IMR-90 (cell line): ENCODE measurements at regions not wholly inside any gene's neighbourhood (a gene's known extent, or its start where the extent isn't known, plus 50 kb on each side); places are given as distances from the start of the nearest gene placed in this dataset.

Source experiments
- ATAC-seq: fragments of 200-7000 bp; cut with Tn5 transposase; 2 replicates; pipeline ENCODE4 v1.9.1; 2020; ENCODE audit warnings: low read depth, mild to moderate bottlenecking, moderate library complexity
- BruUV-seq: library from RNA; stranded (reverse); fragments of 400-500 nt; replicated peaks from 2 replicates; lab custom pipeline; 2021; lab: Mats Ljungman, UMichigan
- CTCF ChIA-PET: fragments of 300-600 bp; formaldehyde crosslinking; extraction: SDS; loops from one replicate; lab custom pipeline; 2021; ENCODE audit warnings: antibody characterized with exemption; lab: Yijun Ruan, JAX
- POLR2A ChIA-PET: fragments of 300-600 bp; sonication (Branson Sonifier 250); formaldehyde crosslinking; loops from one replicate; lab custom pipeline; 2022; ENCODE audit warnings: antibody characterized with exemption; ENCODE audit not compliant: unreplicated experiment; lab: Charles Lee
- DNase-seq: peaks from one replicate; pipeline ENCODE4 v3.0.0; 2013
- H2AFZ ChIP-seq: replicated peaks from 2 replicates; pipeline ENCODE3; 2013; ENCODE audit warnings: low read length, mild to moderate bottlenecking; ENCODE audit not compliant: poor library complexity
- H2AK5ac ChIP-seq: 2 replicates; pipeline ENCODE4 v1.6.1; 2013; ENCODE audit warnings: low read depth, low read length, inconsistent platforms
- H2AK9ac ChIP-seq: replicated peaks from 2 replicates; pipeline ENCODE3; 2013; ENCODE audit warnings: mild to moderate bottlenecking, low read depth, low read length, moderate library complexity; ENCODE audit not compliant: poor library complexity
- H2BK120ac ChIP-seq: 2 replicates; pipeline ENCODE4 v1.6.1; 2013; ENCODE audit warnings: low read depth, low read length, inconsistent platforms
- H2BK15ac ChIP-seq: 3 replicates; pipeline ENCODE4 v1.6.1; 2013; ENCODE audit warnings: low read depth, low read length, inconsistent platforms
- H2BK20ac ChIP-seq: 2 replicates; pipeline ENCODE4 v1.6.1; 2013; ENCODE audit warnings: low read depth, mild to moderate bottlenecking, inconsistent platforms, low read length, moderate library complexity
- H2BK5ac ChIP-seq: 2 replicates; pipeline ENCODE4 v1.6.1; 2013; ENCODE audit warnings: mild to moderate bottlenecking, low read depth, low read length, inconsistent platforms; ENCODE audit not compliant: poor library complexity, severe bottlenecking
- H3K14ac ChIP-seq: replicated peaks from 2 replicates; pipeline ENCODE4 v1.6.1; 2013; ENCODE audit warnings: low read depth, low read length, inconsistent platforms
- H3K18ac ChIP-seq: 2 replicates; pipeline ENCODE4 v1.6.1; 2013; ENCODE audit warnings: low read depth, low read length, control low read depth
- H3K23ac ChIP-seq: 2 replicates; pipeline ENCODE4 v1.6.1; 2013; ENCODE audit warnings: low read depth, low read length, inconsistent platforms
- H3K27ac ChIP-seq: 2 replicates; pipeline ENCODE4 v1.5.1; 2013; ENCODE audit warnings: mild to moderate bottlenecking, control low read depth, low read length; ENCODE audit not compliant: insufficient read depth
- H3K27me3 ChIP-seq: 2 replicates; pipeline ENCODE4 v1.6.1; 2013; ENCODE audit warnings: low read length; ENCODE audit not compliant: control insufficient read depth, insufficient read depth
- H3K36me3 ChIP-seq: 2 replicates; pipeline ENCODE4 v1.6.1; 2013; ENCODE audit warnings: low read length, mixed read lengths; ENCODE audit not compliant: control insufficient read depth, insufficient read depth
- H3K4ac ChIP-seq: 2 replicates; pipeline ENCODE4 v1.6.1; 2013; ENCODE audit warnings: low read depth, low read length, inconsistent platforms
- H3K4me1 ChIP-seq: 2 replicates; pipeline ENCODE4 v1.6.1; 2013; ENCODE audit warnings: low read length, mixed read lengths; ENCODE audit not compliant: control insufficient read depth, insufficient read depth
- H3K4me2 ChIP-seq: 2 replicates; pipeline ENCODE4 v1.6.1; 2013; ENCODE audit warnings: low read depth, mild to moderate bottlenecking, control low read depth, low read length, moderate library complexity
- H3K4me3 ChIP-seq: 2 replicates; pipeline ENCODE4 v1.5.1; 2013; ENCODE audit warnings: low read depth, mild to moderate bottlenecking, control low read depth, low read length, moderate library complexity; ENCODE audit not compliant: insufficient read depth
- H3K56ac ChIP-seq: 2 replicates; pipeline ENCODE4 v1.6.1; 2013; ENCODE audit warnings: low read length, inconsistent platforms; ENCODE audit not compliant: insufficient read depth; ENCODE audit errors: extremely low read depth
- H3K79me1 ChIP-seq, 2 experiments: 2 replicates each; pipeline ENCODE4 v1.6.1; 2013; ENCODE audit warnings: low read length in 2 of 2, inconsistent platforms in 1 of 2, low read depth in 1 of 2
- H3K9ac ChIP-seq: 2 replicates; pipeline ENCODE4 v1.6.1; 2013; ENCODE audit warnings: low read depth, low read length, control low read depth
- H3K9me1 ChIP-seq: 2 replicates; pipeline ENCODE4 v1.6.1; 2013; ENCODE audit warnings: low read length, inconsistent platforms; ENCODE audit not compliant: insufficient read depth
- H3K9me3 ChIP-seq: 2 replicates; pipeline ENCODE4 v1.6.1; 2013; ENCODE audit warnings: low read length; ENCODE audit not compliant: control insufficient read depth, insufficient read depth
- H4K20me1 ChIP-seq: 2 replicates; pipeline ENCODE4 v1.6.1; 2013; ENCODE audit warnings: low read length, inconsistent platforms; ENCODE audit not compliant: insufficient read depth
- H4K5ac ChIP-seq: 2 replicates; pipeline ENCODE4 v1.6.1; 2013; ENCODE audit warnings: mild to moderate bottlenecking, low read depth, low read length, control low read depth
- H4K8ac ChIP-seq, 2 experiments: 2 replicates each; pipeline ENCODE4 v1.6.1; 2013; ENCODE audit warnings: low read depth in 2 of 2, low read length in 2 of 2, control low read depth in 1 of 2, inconsistent platforms in 1 of 2
- H4K91ac ChIP-seq: 2 replicates; pipeline ENCODE4 v1.6.1; 2013; ENCODE audit warnings: low read depth, low read length, inconsistent platforms; ENCODE audit not compliant: insufficient read depth
- BHLHE40 ChIP-seq: fragments of 150-350 bp; IDR thresholded peaks from 2 replicates; pipeline ENCODE4 v1.6.1; 2016; ENCODE audit warnings: mild to moderate bottlenecking, low read depth, low read length
- CEBPB ChIP-seq: IDR thresholded peaks from 2 replicates; pipeline ENCODE4 v1.6.1; 2012; ENCODE audit warnings: low read depth, low read length, improper control_type of control experiment
- MAFK ChIP-seq: IDR thresholded peaks from 2 replicates; pipeline ENCODE4 v1.6.1; 2012; ENCODE audit warnings: low read depth, low read length, improper control_type of control experiment
- POLR2A ChIP-seq: IDR thresholded peaks from 2 replicates; pipeline ENCODE4 v1.6.1; 2012; ENCODE audit warnings: mild to moderate bottlenecking, low read depth, low read length
- RCOR1 ChIP-seq: IDR thresholded peaks from 2 replicates; pipeline ENCODE4 v1.6.1; 2012; ENCODE audit warnings: mild to moderate bottlenecking, low read length, improper control_type of control experiment; ENCODE audit not compliant: insufficient replicate concordance
- RFX5 ChIP-seq: IDR thresholded peaks from 2 replicates; pipeline ENCODE4 v1.8.0; 2012; ENCODE audit warnings: low read depth, mild to moderate bottlenecking, low read length, moderate library complexity
- SMC3 ChIP-seq: fragments of 150-350 bp; IDR thresholded peaks from 2 replicates; pipeline ENCODE4 v1.6.1; 2016; ENCODE audit warnings: low read depth, mild to moderate bottlenecking, antibody characterized with exemption, low read length, moderate library complexity
- USF2 ChIP-seq: fragments of 150-350 bp; IDR thresholded peaks from 2 replicates; pipeline ENCODE4 v1.6.1; 2017; ENCODE audit warnings: mild to moderate bottlenecking, antibody characterized with exemption, low read length, low read depth
- WGBS, 2 experiments: methylation state at CpG; one replicate each; pipeline versions ENCODE4 v1.1.5 to v1.1.7; 2013; ENCODE audit warnings: missing lambda C conversion rate in 2 of 2; ENCODE audit not compliant: insufficient read length in 1 of 2; ENCODE audit errors: extremely low coverage in 2 of 2; 5-methylcytosine and 5-hydroxymethylcytosine counted together
- dilution Hi-C: fragments of 300-500 bp; cut with HindIII; formaldehyde crosslinking; loops from one replicate; pipeline ENCODE4 v1.14.3; 2018; ENCODE audit warnings: low sequenced_read_pairs; ENCODE audit not compliant: unreplicated experiment
- in situ Hi-C: fragments of 300-500 bp; cut with MboI; formaldehyde crosslinking; loops from 3 replicates; pipeline ENCODE4 v1.14.3; 2019; ENCODE audit warnings: low sequenced_read_pairs, inconsistent platforms, mixed read lengths
- intact Hi-C: fragments of 100-400 bp; cut with micrococcal nuclease; formaldehyde crosslinking; loops from 2 replicates; pipeline ENCODE4 v1.10.0; 2022

GRCh38 chr4:79057772-79058171 lies 118.5 kb upstream of the PAQR3 start:
- Histone ChIP-seq H3K9ac (no peak overlapping the region), H2BK120ac (no peak overlapping the region), H3K23ac (no peak overlapping the region), H3K4me2 (no peak overlapping the region), H3K56ac (no peak overlapping the region), H3K18ac (no peak overlapping the region), H2AFZ (no peak overlapping the region), H3K27me3 (no peaks in the 10 kb centered on the region), H3K79me1 (no peaks in the 10 kb centered on the region), H4K5ac (no peak overlapping the region), H3K9me1 (no peaks in the 10 kb centered on the region), H4K8ac (no peak overlapping the region), H3K36me3 (no peaks in the 10 kb centered on the region), H2BK5ac (no peak overlapping the region), H3K14ac (no peak overlapping the region), H3K4me3 (no peak overlapping the region), H3K4me1 (no peaks in the 10 kb centered on the region), H2BK15ac (no peak overlapping the region), H4K20me1 (no peaks in the 10 kb centered on the region), H2AK9ac (no peak overlapping the region), H3K4ac (no peak overlapping the region), H2AK5ac (no peak overlapping the region), H3K27ac (no peak overlapping the region), H3K9me3 (no peaks in the 10 kb centered on the region), H4K91ac (no peak overlapping the region), H2BK20ac (no peak overlapping the region)
- no peak for DNase-seq
- CTCF ChIA-PET, result no interaction called here
- WGBS, 2 experiments, result no CpG with 5 or more reads among the region's 2 CpGs
- intact Hi-C loops, result no loop called here
- in situ Hi-C loops, result no loop called here
- dilution Hi-C loops, result no loop called here
- POLR2A ChIA-PET, result no interaction called here
- TF ChIP-seq RFX5 (no peak), BHLHE40 (no peak), MAFK (no peak), USF2 (no peak), SMC3 (no peak), POLR2A (no peak), RCOR1 (no peak), CEBPB (no peak)
- BruUV-seq, result no TSS peak
- no peak for ATAC-seq
